HepG2 (cell line): ENCODE measurements at regions not wholly inside any gene's neighbourhood (a gene's known extent, or its start where the extent isn't known, plus 50 kb on each side); places are given as distances from the start of the nearest gene placed in this dataset.

ENCODE experiments used
- ATAC-seq: fragments of 200-7000 bp; cut with Tn5 transposase; 3 replicates; pipeline ENCODE4 v1.9.1; 2020; ENCODE audit warnings: mild to moderate bottlenecking, moderate library complexity
- BruUV-seq: library from RNA; stranded (reverse); fragments of 400-500 nt; replicated peaks from 2 replicates; lab custom pipeline; 2021; lab: Mats Ljungman, UMichigan
- CTCF ChIA-PET: fragments of 300-600 bp; formaldehyde crosslinking; extraction: SDS; loops from one replicate; lab custom pipeline; 2021; ENCODE audit warnings: low total read pairs, inconsistent platforms, low intra/inter-chr PET ratio; lab: Yijun Ruan, JAX
- POLR2A ChIA-PET: fragments of 350-600 bp; sonication (Branson Sonifier 250); formaldehyde crosslinking; loops from one replicate; lab custom pipeline; 2020; ENCODE audit warnings: antibody characterized with exemption, inconsistent platforms; lab: Yijun Ruan, JAX
- DNase-seq: peaks from one replicate; pipeline ENCODE4 v3.0.0-alpha.2; 2015; ENCODE audit warnings: low spot score
- FAIRE-seq: peaks from 3 replicates; lab custom pipeline; 2011; peaks lifted over from hg19 to GRCh38; lab: Jason Lieb, UNC
- H2AFZ ChIP-seq: one replicate; pipeline ENCODE4 v1.6.1; 2011; ENCODE audit warnings: low read length, inconsistent platforms
- H3K27ac ChIP-seq: fragments of 300-600 bp; 3 replicates; pipeline ENCODE4 v1.8.0; 2011; ENCODE audit warnings: mixed run types, mild to moderate bottlenecking, mixed read lengths, low read length, inconsistent platforms; ENCODE audit not compliant: insufficient read depth; ENCODE audit errors: extremely low read length
- H3K27me3 ChIP-seq, 2 experiments: fragments of 200-600 bp in 1 of 2; 2 replicates in 1 of 2; 3 replicates in 1 of 2; pipeline versions ENCODE4 v1.6.0 to v1.8.0; 2011; ENCODE audit warnings: low read length in 2 of 2, mild to moderate bottlenecking in 2 of 2, moderate library complexity in 2 of 2, inconsistent platforms in 1 of 2; ENCODE audit not compliant: insufficient read depth in 2 of 2, control insufficient read depth in 1 of 2
- H3K36me3 ChIP-seq, 2 experiments: fragments of 200-600 bp in 1 of 2; replicated peaks in 1 of 2; 2 replicates in 1 of 2; 3 replicates in 1 of 2; pipeline versions ENCODE4 v1.5.1 to v1.8.0; 2011; ENCODE audit warnings: low read length in 2 of 2, inconsistent platforms in 1 of 2; ENCODE audit not compliant: insufficient read depth in 2 of 2, control insufficient read depth in 1 of 2
- H3K4me1 ChIP-seq: 2 replicates; pipeline ENCODE4 v1.5.1; 2012; ENCODE audit warnings: low read length, inconsistent platforms; ENCODE audit not compliant: insufficient read depth
- H3K4me2 ChIP-seq: 2 replicates; pipeline ENCODE4 v1.6.0; 2011; ENCODE audit warnings: low read depth, low read length, inconsistent platforms
- H3K4me3 ChIP-seq, 3 experiments: fragments of 200-600 bp in 1 of 3; sonication (generic), shearing (Covaris generic) in 1 of 3; replicated peaks in 1 of 3; 2 replicates each; pipeline ENCODE4 v1.5.1; 2011 to 2016; ENCODE audit warnings: low read length in 3 of 3, inconsistent platforms in 2 of 3, low read depth in 2 of 3, mild to moderate bottlenecking in 2 of 3, control low read depth in 1 of 3, mixed read lengths in 1 of 3; ENCODE audit not compliant: insufficient read depth in 1 of 3
- H3K79me2 ChIP-seq: one replicate; pipeline ENCODE4 v1.6.1; 2011; ENCODE audit warnings: low read length, inconsistent platforms; ENCODE audit not compliant: insufficient read depth
- H3K9ac ChIP-seq: 2 replicates; pipeline ENCODE4 v1.6.0; 2011; ENCODE audit warnings: mild to moderate bottlenecking, low read depth, low read length, inconsistent platforms; ENCODE audit not compliant: insufficient read depth
- H3K9me3 ChIP-seq: 2 replicates; pipeline ENCODE4 v1.5.1; 2012; ENCODE audit warnings: mild to moderate bottlenecking, low read length
- H4K20me1 ChIP-seq: 2 replicates; pipeline ENCODE4 v1.6.0; 2011; ENCODE audit warnings: inconsistent platforms, mild to moderate bottlenecking, low read length, moderate library complexity; ENCODE audit not compliant: insufficient read depth
- CHD2 ChIP-seq: IDR thresholded peaks from 2 replicates; pipeline ENCODE4 v1.6.1; 2011; ENCODE audit warnings: low read depth, low read length, improper control_type of control experiment
- CREB1 ChIP-seq, 2 experiments: fragments of 450-650 bp in 1 of 2; IDR thresholded peaks; 2 replicates each; pipeline ENCODE4 v1.6.1; 2016 to 2017; ENCODE audit warnings: control low read depth in 1 of 2, mild to moderate bottlenecking in 1 of 2, missing compliant biosample characterization in 1 of 2, missing genetic modification characterization in 1 of 2
- SIN3A ChIP-seq: IDR thresholded peaks from 2 replicates; pipeline ENCODE4 v1.6.1; 2011; ENCODE audit warnings: low read depth, mild to moderate bottlenecking, control low read depth, low read length, borderline replicate concordance
- SKIL ChIP-seq: sonication (generic); formaldehyde crosslinking; IDR thresholded peaks from 2 replicates; pipeline ENCODE4 v1.8.0; 2022; ENCODE audit warnings: missing genetic modification reagents, mild to moderate bottlenecking, moderate library complexity, borderline replicate concordance
- ZBTB10 ChIP-seq: sonication (generic); formaldehyde crosslinking; IDR thresholded peaks from 2 replicates; pipeline ENCODE4 v1.4.0; 2020; ENCODE audit warnings: missing genetic modification reagents, borderline replicate concordance
- ZNF547 ChIP-seq: sonication (generic); formaldehyde crosslinking; IDR thresholded peaks from 2 replicates; pipeline ENCODE4 v1.5.1; 2020; ENCODE audit warnings: mild to moderate bottlenecking, missing genetic modification reagents
- ZSCAN22 ChIP-seq: sonication (generic); formaldehyde crosslinking; IDR thresholded peaks from 2 replicates; pipeline ENCODE4 v1.4.0; 2020; ENCODE audit warnings: mild to moderate bottlenecking, missing genetic modification reagents
- WGBS: methylation state at CpG from one replicate; pipeline ENCODE4 v1.1.6; 2017; ENCODE audit warnings: low lambda C conversion rate; 5-methylcytosine and 5-hydroxymethylcytosine counted together
- in situ Hi-C: cut with HindIII; loops from 2 replicates; pipeline ENCODE4 v1.10.0; 2017; ENCODE audit warnings: low pct_unique_long_range_greater_than_20kb; ENCODE audit not compliant: extremely low pct_ligation_motif_present
- intact Hi-C: fragments of 100-400 bp; cut with micrococcal nuclease; formaldehyde crosslinking; loops from one replicate; pipeline ENCODE4 v1.10.0; 2022; ENCODE audit not compliant: unreplicated experiment

GRCh38 chr5:106976363-106976762 lies 694.4 kb downstream of the EFNA5 start:
- Histone ChIP-seq H4K20me1 (no peaks in the 10 kb centered on the region), H3K4me1 (no peaks in the 10 kb centered on the region), H3K4me2 (no peak overlapping the region), H3K27ac (no peak overlapping the region), H3K27me3 (no peaks in the 10 kb centered on the region), H3K4me3 (no peak overlapping the region), H3K9me3 (no peaks in the 10 kb centered on the region), H2AFZ (no peak overlapping the region), H3K79me2 (no peaks in the 10 kb centered on the region), H3K36me3 (no peaks in the 10 kb centered on the region), H3K9ac (no peak overlapping the region)
- ATAC-seq: no peak
- no peak for TF ChIP-seq CHD2
- TF ChIP-seq SIN3A: no peak
- TF ChIP-seq ZSCAN22 (CRISPR knock-in tag): no peak
- TF ChIP-seq SKIL (CRISPR knock-in tag): no peak
- no peak for TF ChIP-seq CREB1 (IDR thresholded peaks at IDR 0.05)
- no peak for TF ChIP-seq CREB1 (CRISPR knock-in tag; IDR thresholded peaks at IDR 0.05)
- no peak for TF ChIP-seq ZBTB10 (CRISPR knock-in tag)
- TF ChIP-seq ZNF547 (CRISPR knock-in tag): no peak
- ChIA-PET CTCF (no interaction called here), POLR2A (no interaction called here)
- in situ Hi-C loops (no loop called here), intact Hi-C loops (no loop called here)
- no peak for FAIRE-seq
- WGBS: 0% methylated on average over 3 of the region's 3 CpGs
- BruUV-seq: no TSS peak
- DNase-seq: no peak
